ENCODE measurements at regions not wholly inside any gene's neighbourhood (a gene's known extent, or its start where the extent isn't known, plus 50 kb on each side); places are given as distances from the start of the nearest gene placed in this dataset.

DNA sequence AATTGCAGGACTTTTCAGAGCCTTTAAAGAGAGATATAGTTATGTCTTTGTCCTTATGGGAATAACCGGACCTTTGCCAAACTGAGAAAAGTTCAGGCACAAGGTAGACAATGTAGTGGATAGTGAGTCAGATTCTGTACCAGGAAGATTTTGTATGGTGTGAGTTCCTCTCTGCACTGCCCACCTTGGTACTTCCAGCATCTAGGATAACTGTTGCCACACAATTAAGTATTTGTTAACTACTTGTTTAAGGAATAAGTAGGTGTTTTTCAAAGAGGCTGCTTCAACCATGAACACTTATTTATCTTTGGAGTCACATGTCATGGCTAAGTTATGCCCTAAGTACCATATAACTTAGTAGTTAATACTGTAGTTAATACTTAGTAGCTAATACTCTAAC is 131.8 kb upstream of the DOK5 start:
- H3K4me3 ChIP-seq (ENCODE audit: control insufficient read depth in 2 of 3, extremely low read depth in 1 of 3, insufficient read depth in 2 of 3, low read depth in 1 of 3, low read length in 3 of 3): no peak overlapping the region
- DNase-seq (ENCODE audit: low read depth, low spot score): no peak
- no peak for FAIRE-seq
- H3K4me1 ChIP-seq (ENCODE audit: control insufficient read depth, extremely low read depth, insufficient read depth, low read length): peaks cover 8% of the 10 kb centered on the region
- no peak overlapping the region for H3K4me2 ChIP-seq (ENCODE audit: control insufficient read depth, extremely low read depth, insufficient read depth, low read depth, low read length)
- TF ChIP-seq, protein P1, sequence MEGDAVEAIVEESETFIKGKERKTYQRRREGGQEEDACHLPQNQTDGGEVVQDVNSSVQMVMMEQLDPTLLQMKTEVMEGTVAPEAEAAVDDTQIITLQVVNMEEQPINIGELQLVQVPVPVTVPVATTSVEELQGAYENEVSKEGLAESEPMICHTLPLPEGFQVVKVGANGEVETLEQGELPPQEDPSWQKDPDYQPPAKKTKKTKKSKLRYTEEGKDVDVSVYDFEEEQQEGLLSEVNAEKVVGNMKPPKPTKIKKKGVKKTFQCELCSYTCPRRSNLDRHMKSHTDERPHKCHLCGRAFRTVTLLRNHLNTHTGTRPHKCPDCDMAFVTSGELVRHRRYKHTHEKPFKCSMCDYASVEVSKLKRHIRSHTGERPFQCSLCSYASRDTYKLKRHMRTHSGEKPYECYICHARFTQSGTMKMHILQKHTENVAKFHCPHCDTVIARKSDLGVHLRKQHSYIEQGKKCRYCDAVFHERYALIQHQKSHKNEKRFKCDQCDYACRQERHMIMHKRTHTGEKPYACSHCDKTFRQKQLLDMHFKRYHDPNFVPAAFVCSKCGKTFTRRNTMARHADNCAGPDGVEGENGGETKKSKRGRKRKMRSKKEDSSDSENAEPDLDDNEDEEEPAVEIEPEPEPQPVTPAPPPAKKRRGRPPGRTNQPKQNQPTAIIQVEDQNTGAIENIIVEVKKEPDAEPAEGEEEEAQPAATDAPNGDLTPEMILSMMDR (optimal IDR thresholded peaks at IDR 0.05 in 1 of 3, IDR thresholded peaks at IDR 0.05 in 1 of 3, conservative IDR thresholded peaks at IDR 0.05 in 1 of 3; ENCODE audit: extremely low read depth in 1 of 3, insufficient read depth in 2 of 3, low read length in 3 of 3): no peak
- TF ChIP-seq EZH2 (IDR thresholded peaks at IDR 0.05; ENCODE audit: low read length): no peak
- no peaks in the 10 kb centered on the region for H3K9me3 ChIP-seq (ENCODE audit: control insufficient read depth, low read depth, low read length)
- no peaks in the 10 kb centered on the region for H3K27me3 ChIP-seq (ENCODE audit: control insufficient read depth, extremely low read depth, insufficient read depth, low read length)
- dilution Hi-C loops (cut with MboI; ENCODE audit: extremely low pct_ligation_motif_present, low sequenced_read_pairs): no loop called here
- no peak overlapping the region for H2AFZ ChIP-seq (ENCODE audit: control insufficient read depth, low read length)
- no peaks in the 10 kb centered on the region for H3K36me3 ChIP-seq (ENCODE audit: control insufficient read depth in 2 of 2, extremely low read depth in 1 of 2, insufficient read depth in 2 of 2, low read length in 2 of 2)
- no peaks in the 10 kb centered on the region for H3K79me2 ChIP-seq (ENCODE audit: control insufficient read depth, insufficient read depth, low read length)
- H3K9me1 ChIP-seq (ENCODE audit: control insufficient read depth, extremely low read depth, insufficient read depth, low read length): no peaks in the 10 kb centered on the region
- no peaks in the 10 kb centered on the region for H4K20me1 ChIP-seq (ENCODE audit: control insufficient read depth, extremely low read depth, insufficient read depth, low read length)
- H3K9ac ChIP-seq (ENCODE audit: control insufficient read depth, extremely low read depth, insufficient read depth, low read length): no peak overlapping the region
- H3K27ac ChIP-seq (ENCODE audit: control insufficient read depth, insufficient read depth, low read length): no peak overlapping the region

DNA sequence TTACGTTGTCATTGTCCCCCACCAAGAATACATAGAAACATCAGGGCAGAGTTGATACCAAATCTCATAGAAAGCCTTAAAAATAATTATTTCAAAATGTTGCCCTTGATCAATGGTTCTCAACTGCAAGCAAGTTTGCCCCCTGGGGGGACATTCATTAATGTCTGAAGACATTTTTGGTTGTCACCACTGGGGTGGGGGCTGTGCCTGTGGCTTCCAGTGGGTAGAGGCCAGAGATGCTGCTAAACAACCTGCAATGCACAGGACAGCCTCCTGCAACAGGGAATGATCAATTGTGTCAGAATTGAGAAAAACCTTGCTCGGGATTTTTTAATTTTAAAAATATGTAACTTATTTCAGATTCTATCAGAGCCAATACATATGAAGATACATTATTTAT is 130.6 kb upstream of the DOK5 start:
- no peak overlapping the region for H3K9ac ChIP-seq (ENCODE audit: control insufficient read depth, extremely low read depth, insufficient read depth, low read length)
- no peak for TF ChIP-seq EZH2 (IDR thresholded peaks at IDR 0.05; ENCODE audit: low read length)
- TF ChIP-seq, protein P1 (optimal IDR thresholded peaks at IDR 0.05 in 1 of 3, IDR thresholded peaks at IDR 0.05 in 1 of 3, conservative IDR thresholded peaks at IDR 0.05 in 1 of 3; ENCODE audit: extremely low read depth in 1 of 3, insufficient read depth in 2 of 3, low read length in 3 of 3): no peak
- peak overlapping the region; percentile 26 for H3K4me2 ChIP-seq (ENCODE audit: control insufficient read depth, extremely low read depth, insufficient read depth, low read depth, low read length)
- H4K20me1 ChIP-seq (ENCODE audit: control insufficient read depth, extremely low read depth, insufficient read depth, low read length): no peaks in the 10 kb centered on the region
- DNase-seq (ENCODE audit: low read depth, low spot score) (no peak), FAIRE-seq (no peak)
- H3K4me3 ChIP-seq (ENCODE audit: control insufficient read depth in 2 of 3, extremely low read depth in 1 of 3, insufficient read depth in 2 of 3, low read depth in 1 of 3, low read length in 3 of 3): no peak overlapping the region
- H3K9me3 ChIP-seq (ENCODE audit: control insufficient read depth, low read depth, low read length): no peaks in the 10 kb centered on the region
- peaks cover 8% of the 10 kb centered on the region for H3K4me1 ChIP-seq (ENCODE audit: control insufficient read depth, extremely low read depth, insufficient read depth, low read length)
- dilution Hi-C loops (cut with MboI; ENCODE audit: extremely low pct_ligation_motif_present, low sequenced_read_pairs): no loop called here
- no peaks in the 10 kb centered on the region for H3K36me3 ChIP-seq (ENCODE audit: control insufficient read depth in 2 of 2, extremely low read depth in 1 of 2, insufficient read depth in 2 of 2, low read length in 2 of 2)
- H2AFZ ChIP-seq (ENCODE audit: control insufficient read depth, low read length): no peak overlapping the region
- H3K27me3 ChIP-seq (ENCODE audit: control insufficient read depth, extremely low read depth, insufficient read depth, low read length): no peaks in the 10 kb centered on the region
- no peaks in the 10 kb centered on the region for H3K79me2 ChIP-seq (ENCODE audit: control insufficient read depth, insufficient read depth, low read length)
- H3K27ac ChIP-seq (ENCODE audit: control insufficient read depth, insufficient read depth, low read length): no peak overlapping the region
- H3K9me1 ChIP-seq (ENCODE audit: control insufficient read depth, extremely low read depth, insufficient read depth, low read length): no peaks in the 10 kb centered on the region

Data from keratinocyte (primary cell).